H1 (cell line): ENCODE measurements at regions not wholly inside any gene's neighbourhood (a gene's known extent, or its start where the extent isn't known, plus 50 kb on each side); places are given as distances from the start of the nearest gene placed in this dataset.

ENCODE experiments used
- CHD1 ChIP-seq: IDR thresholded peaks from 2 replicates; pipeline ENCODE4 v1.6.1; 2012; ENCODE audit warnings: low read depth, low read length, improper control_type of control experiment
- KDM4A ChIP-seq: IDR thresholded peaks from one replicate; pipeline ENCODE4 v1.7.1; 2012; ENCODE audit warnings: low read depth, mild to moderate bottlenecking, moderate library complexity, low read length, inconsistent platforms; ENCODE audit not compliant: severe bottlenecking
- TBP ChIP-seq: IDR thresholded peaks from 2 replicates; pipeline ENCODE4 v1.6.1; 2011; ENCODE audit warnings: low read depth, low read length, improper control_type of control experiment

- TF ChIP-seq KDM4A (no peak), TBP (no peak), CHD1 (no peak)
Observed at GRCh38 chr12:81930037-81930436, 170.9 kb upstream of the PPFIA2 start (continued).
